Caco-2 (cell line): ENCODE measurements at regions not wholly inside any gene's neighbourhood (a gene's known extent, or its start where the extent isn't known, plus 50 kb on each side); places are given as distances from the start of the nearest gene placed in this dataset.
A peak's percentile ranks its signal among the peaks of the same experiment; 100 is the strongest.

ENCODE experiments used
- BruUV-seq: library from RNA; stranded (reverse); fragments of 400-500 nt; replicated peaks from 2 replicates; lab custom pipeline; 2021; lab: Mats Ljungman, UMichigan
- CTCF ChIA-PET: fragments of 300-600 bp; sonication (Branson Sonifier 250); formaldehyde crosslinking; loops from one replicate; lab custom pipeline; 2022; ENCODE audit warnings: antibody characterized with exemption; lab: Charles Lee
- POLR2A ChIA-PET: fragments of 300-600 bp; sonication (Branson Sonifier 250); formaldehyde crosslinking; loops from one replicate; lab custom pipeline; 2022; ENCODE audit warnings: antibody characterized with exemption; lab: Charles Lee
- DNase-seq, 2 experiments: peaks; one replicate each; pipeline versions ENCODE4 v3.0.0 to v3.0.0-alpha.2; 2020 to 2022
- H3K27me3 ChIP-seq: replicated peaks from 2 replicates; pipeline ENCODE4 v1.6.0; 2011; ENCODE audit warnings: low read length; ENCODE audit not compliant: control insufficient read depth, insufficient read depth
- H3K36me3 ChIP-seq: 2 replicates; pipeline ENCODE4 v1.5.1; 2011; ENCODE audit warnings: low read length; ENCODE audit not compliant: control insufficient read depth, insufficient read depth
- H3K4me1 ChIP-seq: fragments of 250-450 bp; sonication (Bioruptor Pico); 2 replicates; pipeline ENCODE4 v1.5.1; 2020; ENCODE audit warnings: mild to moderate bottlenecking
- H3K4me3 ChIP-seq: 2 replicates; pipeline ENCODE4 v1.5.1; 2011; ENCODE audit warnings: low read depth, mild to moderate bottlenecking, control low read depth, low read length
- H3K9me3 ChIP-seq: fragments of 250-450 bp; sonication (Bioruptor Pico); 2 replicates; pipeline ENCODE4 v1.5.1; 2020; ENCODE audit warnings: mild to moderate bottlenecking, moderate library complexity
- H3K27ac Mint-ChIP-seq: one replicate; pipeline ENCODE4 v1.8.0; 2022; ENCODE audit warnings: mixed read lengths; ENCODE audit not compliant: unreplicated experiment
- H3K27me3 Mint-ChIP-seq: one replicate; pipeline ENCODE4 v1.8.0; 2022; ENCODE audit warnings: mixed read lengths; ENCODE audit not compliant: insufficient read depth, unreplicated experiment
- H3K36me3 Mint-ChIP-seq: one replicate; pipeline ENCODE4 v1.8.0; 2022; ENCODE audit warnings: mild to moderate bottlenecking, mixed read lengths; ENCODE audit not compliant: insufficient read depth, unreplicated experiment
- H3K4me1 Mint-ChIP-seq: one replicate; pipeline ENCODE4 v1.8.0; 2022; ENCODE audit warnings: low read depth, mixed read lengths; ENCODE audit not compliant: unreplicated experiment
- H3K4me3 Mint-ChIP-seq: one replicate; pipeline ENCODE4 v1.8.0; 2022; ENCODE audit warnings: mild to moderate bottlenecking, moderate library complexity, mixed read lengths; ENCODE audit not compliant: unreplicated experiment
- H3K9me3 Mint-ChIP-seq: one replicate; pipeline ENCODE4 v1.8.0; 2022; ENCODE audit warnings: mixed read lengths; ENCODE audit not compliant: unreplicated experiment
- intact Hi-C: fragments of 100-400 bp; cut with micrococcal nuclease; formaldehyde crosslinking; loops from one replicate; pipeline ENCODE4 v1.10.0; 2022; ENCODE audit not compliant: unreplicated experiment
- TF ChIP-seq, protein P1 (sequence below), 2 experiments: fragments of 200-600 bp in 1 of 2; IDR thresholded peaks; 1 replicate in 1 of 2; 2 replicates in 1 of 2; pipeline versions ENCODE4 v1.5.1 to v1.8.0; 2011 to 2022; ENCODE audit warnings: antibody characterized with exemption in 1 of 2, control low read depth in 1 of 2, inconsistent platforms in 1 of 2, low read depth in 1 of 2, low read length in 1 of 2, mild to moderate bottlenecking in 1 of 2, moderate library complexity in 1 of 2; ENCODE audit not compliant: insufficient read depth in 1 of 2, severe bottlenecking in 1 of 2, unreplicated experiment in 1 of 2

DNA sequence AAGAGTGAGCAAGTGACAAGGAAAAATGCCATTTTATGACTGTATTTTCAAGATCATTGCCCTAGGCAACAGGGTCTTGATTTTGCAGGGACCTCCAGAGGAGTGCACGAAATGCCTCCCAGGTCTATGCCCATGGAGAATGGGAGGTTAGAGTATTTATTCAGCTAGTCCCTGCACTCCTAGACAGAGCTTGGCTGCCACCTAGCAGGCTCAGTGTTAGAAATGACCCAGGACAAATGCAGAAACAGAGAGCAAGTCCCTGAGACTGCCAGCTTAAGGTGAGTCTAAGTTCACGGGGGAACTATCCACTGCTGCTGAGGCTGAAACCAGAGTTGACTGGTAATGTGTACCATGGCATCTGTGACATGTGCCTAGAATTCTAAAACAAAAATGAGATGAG, 506.4 kb downstream of the MED13L start:
- Histone ChIP-seq H3K4me3 (no peak overlapping the region), H3K27me3 (no peaks in the 10 kb centered on the region), H3K9me3 (no peaks in the 10 kb centered on the region), H3K36me3 (no peaks in the 10 kb centered on the region), H3K4me1 (peaks cover 10% of the 10 kb centered on the region; the same call in 1 of the 2 replicates)
- no TSS peak for BruUV-seq
- POLR2A ChIA-PET = no interaction called here
- intact Hi-C loops = loop anchor here (5.0 kb wide), 1 partner anchor 1104 kb away; no protein-coding TSS in a partner anchor
- CTCF ChIA-PET = no interaction called here
- Mint-ChIP-seq H3K27me3 (peaks cover 5% of the 10 kb centered on the region), H3K4me3 (no peak overlapping the region), H3K36me3 (no peaks in the 10 kb centered on the region), H3K4me1 (peaks cover 4% of the 10 kb centered on the region), H3K9me3 (peaks cover 8% of the 10 kb centered on the region), H3K27ac (no peak overlapping the region)
- DNase-seq = peak; percentile 22 to 45
- TF ChIP-seq, protein P1, sequence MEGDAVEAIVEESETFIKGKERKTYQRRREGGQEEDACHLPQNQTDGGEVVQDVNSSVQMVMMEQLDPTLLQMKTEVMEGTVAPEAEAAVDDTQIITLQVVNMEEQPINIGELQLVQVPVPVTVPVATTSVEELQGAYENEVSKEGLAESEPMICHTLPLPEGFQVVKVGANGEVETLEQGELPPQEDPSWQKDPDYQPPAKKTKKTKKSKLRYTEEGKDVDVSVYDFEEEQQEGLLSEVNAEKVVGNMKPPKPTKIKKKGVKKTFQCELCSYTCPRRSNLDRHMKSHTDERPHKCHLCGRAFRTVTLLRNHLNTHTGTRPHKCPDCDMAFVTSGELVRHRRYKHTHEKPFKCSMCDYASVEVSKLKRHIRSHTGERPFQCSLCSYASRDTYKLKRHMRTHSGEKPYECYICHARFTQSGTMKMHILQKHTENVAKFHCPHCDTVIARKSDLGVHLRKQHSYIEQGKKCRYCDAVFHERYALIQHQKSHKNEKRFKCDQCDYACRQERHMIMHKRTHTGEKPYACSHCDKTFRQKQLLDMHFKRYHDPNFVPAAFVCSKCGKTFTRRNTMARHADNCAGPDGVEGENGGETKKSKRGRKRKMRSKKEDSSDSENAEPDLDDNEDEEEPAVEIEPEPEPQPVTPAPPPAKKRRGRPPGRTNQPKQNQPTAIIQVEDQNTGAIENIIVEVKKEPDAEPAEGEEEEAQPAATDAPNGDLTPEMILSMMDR (IDR thresholded peaks at IDR 0.05; ENCODE audit: insufficient read depth in 1 of 2, low read depth in 1 of 2, low read length in 1 of 2, severe bottlenecking in 1 of 2, unreplicated experiment in 1 of 2) = peak; percentile 26 to 37

- H3K27ac Mint-ChIP-seq = no peak overlapping the region
- DNase-seq = no peak
- ChIA-PET POLR2A (no interaction called here), CTCF (no interaction called here)
- TF ChIP-seq, protein P1 (IDR thresholded peaks at IDR 0.05; ENCODE audit: insufficient read depth in 1 of 2, low read depth in 1 of 2, low read length in 1 of 2, severe bottlenecking in 1 of 2, unreplicated experiment in 1 of 2) = no peak
- intact Hi-C loops = loop anchor here (5.0 kb wide), 1 partner anchor 1103 kb away; no protein-coding TSS in a partner anchor
- H3K4me3 ChIP-seq = no peak overlapping the region
- H3K4me1 Mint-ChIP-seq = peaks cover 4% of the 10 kb centered on the region
- H3K36me3 Mint-ChIP-seq = no peaks in the 10 kb centered on the region
- no peaks in the 10 kb centered on the region for H3K36me3 ChIP-seq
- no peak overlapping the region for H3K4me3 Mint-ChIP-seq
- peaks cover 5% of the 10 kb centered on the region for H3K27me3 Mint-ChIP-seq
- H3K9me3 ChIP-seq = no peaks in the 10 kb centered on the region
- H3K9me3 Mint-ChIP-seq = peaks cover 9% of the 10 kb centered on the region
- H3K4me1 ChIP-seq = peaks cover 10% of the 10 kb centered on the region; the same call in 1 of the 2 replicates
- H3K27me3 ChIP-seq = no peaks in the 10 kb centered on the region
- BruUV-seq = no TSS peak
Observed at GRCh38 chr12:115770643-115771042, 506.9 kb downstream of the MED13L start.

DNA sequence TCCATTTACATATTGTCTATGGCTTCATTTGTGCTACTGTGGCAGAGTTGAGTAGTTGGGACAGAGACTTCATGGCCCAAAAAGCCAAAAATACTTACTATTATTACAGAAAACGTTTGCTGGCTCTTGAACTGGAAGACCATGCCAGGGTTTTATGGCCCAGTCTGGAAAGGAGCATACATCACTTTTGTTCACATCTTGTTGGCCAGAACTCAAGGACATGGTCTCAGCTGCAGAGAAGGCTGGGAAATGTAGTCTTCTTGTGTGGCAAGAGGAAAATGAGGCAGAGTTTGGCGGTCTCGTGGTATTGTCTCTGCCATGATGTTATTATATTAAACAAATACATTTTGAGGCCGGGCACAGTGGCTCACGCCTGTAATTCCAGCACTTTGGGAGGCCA, 509.6 kb downstream of the MED13L start:
- H3K4me3 ChIP-seq = no peak overlapping the region
- Mint-ChIP-seq H3K27me3 (peaks cover 5% of the 10 kb centered on the region), H3K4me1 (no peaks in the 10 kb centered on the region), H3K4me3 (no peak overlapping the region), H3K9me3 (peaks cover 9% of the 10 kb centered on the region), H3K36me3 (no peaks in the 10 kb centered on the region), H3K27ac (no peak overlapping the region)
- TF ChIP-seq, protein P1 (IDR thresholded peaks at IDR 0.05; ENCODE audit: insufficient read depth in 1 of 2, low read depth in 1 of 2, low read length in 1 of 2, severe bottlenecking in 1 of 2, unreplicated experiment in 1 of 2) = no peak
- H3K27me3 ChIP-seq = no peaks in the 10 kb centered on the region
- no peaks in the 10 kb centered on the region for H3K36me3 ChIP-seq
- H3K9me3 ChIP-seq = no peaks in the 10 kb centered on the region
- intact Hi-C loops = no loop called here
- ChIA-PET CTCF (no interaction called here), POLR2A (no interaction called here)
- peaks cover 7% of the 10 kb centered on the region; the same call in 1 of the 2 replicates for H3K4me1 ChIP-seq
- DNase-seq = no peak
- BruUV-seq = no TSS peak
